Mononuclear cell (primary cell): ENCODE measurements at regions not wholly inside any gene's neighbourhood (a gene's known extent, or its start where the extent isn't known, plus 50 kb on each side); places are given as distances from the start of the nearest gene placed in this dataset.

Experiments used
- H3K27me3 ChIP-seq: 2 replicates; pipeline ENCODE4 v1.6.0; 2011; ENCODE audit warnings: low read length, control low read depth; ENCODE audit not compliant: insufficient read depth
- H3K4me1 ChIP-seq: 2 replicates; pipeline ENCODE4 v1.5.1; 2011; ENCODE audit warnings: mild to moderate bottlenecking, low read length, control low read depth; ENCODE audit not compliant: insufficient read depth
- H3K4me3 ChIP-seq: 2 replicates; pipeline ENCODE4 v1.5.1; 2011; ENCODE audit warnings: mild to moderate bottlenecking, low read length, moderate library complexity
- H3K9me3 ChIP-seq: 2 replicates; pipeline ENCODE4 v1.5.1; 2011; ENCODE audit warnings: low read depth, mild to moderate bottlenecking, control low read depth, low read length

GRCh38 chr5:67455970-67456369, 259.4 kb upstream of the CD180 start:
- Histone ChIP-seq H3K27me3 (no peaks in the 10 kb centered on the region), H3K4me1 (no peaks in the 10 kb centered on the region), H3K4me3 (no peak overlapping the region), H3K9me3 (no peaks in the 10 kb centered on the region)

- Histone ChIP-seq H3K4me3 (no peak overlapping the region), H3K4me1 (no peaks in the 10 kb centered on the region), H3K27me3 (no peaks in the 10 kb centered on the region), H3K9me3 (no peaks in the 10 kb centered on the region)
Measured at GRCh38 chr5:67454957-67455561, 258.5 kb upstream of the CD180 start.

GRCh38 chr5:67453111-67453905, 256.7 kb upstream of the CD180 start:
- no peaks in the 10 kb centered on the region for H3K27me3 ChIP-seq
- no peaks in the 10 kb centered on the region for H3K9me3 ChIP-seq
- H3K4me1 ChIP-seq = no peaks in the 10 kb centered on the region
- H3K4me3 ChIP-seq = no peak overlapping the region

GRCh38 chr5:67451640-67452279, 255.2 kb upstream of the CD180 start:
- no peaks in the 10 kb centered on the region for H3K9me3 ChIP-seq
- H3K27me3 ChIP-seq = no peaks in the 10 kb centered on the region
- H3K4me1 ChIP-seq = no peaks in the 10 kb centered on the region
- no peak overlapping the region for H3K4me3 ChIP-seq

- H3K4me1 ChIP-seq = no peaks in the 10 kb centered on the region
- no peak overlapping the region for H3K4me3 ChIP-seq
- H3K27me3 ChIP-seq = no peaks in the 10 kb centered on the region
- no peaks in the 10 kb centered on the region for H3K9me3 ChIP-seq
Measured at GRCh38 chr5:67447732-67448131, 251.1 kb upstream of the CD180 start.

- H3K27me3 ChIP-seq = no peaks in the 10 kb centered on the region
- no peak overlapping the region for H3K4me3 ChIP-seq
Measured at GRCh38 chr5:67437905-67438845, 241.6 kb upstream of the CD180 start.

GRCh38 chr5:67435032-67435431, 238.4 kb upstream of the CD180 start:
- Histone ChIP-seq H3K4me1 (no peaks in the 10 kb centered on the region), H3K9me3 (no peaks in the 10 kb centered on the region), H3K27me3 (no peaks in the 10 kb centered on the region), H3K4me3 (no peak overlapping the region)

More at GRCh38 chr5:67437905-67438845, 241.6 kb upstream of the CD180 start:
- Histone ChIP-seq H3K4me1 (no peaks in the 10 kb centered on the region), H3K9me3 (no peaks in the 10 kb centered on the region)

- Histone ChIP-seq H3K4me3 (no peak overlapping the region), H3K9me3 (no peaks in the 10 kb centered on the region), H3K4me1 (no peaks in the 10 kb centered on the region), H3K27me3 (no peaks in the 10 kb centered on the region)
Measured at GRCh38 chr5:67434466-67434865, 237.9 kb upstream of the CD180 start.

GRCh38 chr5:67432606-67433005, 236.0 kb upstream of the CD180 start:
- H3K9me3 ChIP-seq = no peaks in the 10 kb centered on the region
- no peaks in the 10 kb centered on the region for H3K27me3 ChIP-seq
- no peak overlapping the region for H3K4me3 ChIP-seq
- no peaks in the 10 kb centered on the region for H3K4me1 ChIP-seq

GRCh38 chr5:67431191-67431590, 234.6 kb upstream of the CD180 start:
- Histone ChIP-seq H3K4me1 (no peaks in the 10 kb centered on the region), H3K9me3 (no peaks in the 10 kb centered on the region), H3K27me3 (no peaks in the 10 kb centered on the region), H3K4me3 (no peak overlapping the region)

- Histone ChIP-seq H3K9me3 (no peaks in the 10 kb centered on the region), H3K4me3 (no peak overlapping the region), H3K27me3 (no peaks in the 10 kb centered on the region), H3K4me1 (no peaks in the 10 kb centered on the region)
Measured at GRCh38 chr5:67427850-67428298, 231.3 kb upstream of the CD180 start.

GRCh38 chr5:67426961-67427849, 230.6 kb upstream of the CD180 start:
- Histone ChIP-seq H3K27me3 (no peaks in the 10 kb centered on the region), H3K4me3 (no peak overlapping the region), H3K4me1 (no peaks in the 10 kb centered on the region), H3K9me3 (no peaks in the 10 kb centered on the region)

GRCh38 chr5:67425514-67425913, 228.9 kb upstream of the CD180 start:
- no peak overlapping the region for H3K4me3 ChIP-seq
- no peaks in the 10 kb centered on the region for H3K9me3 ChIP-seq
- no peaks in the 10 kb centered on the region for H3K27me3 ChIP-seq
- no peaks in the 10 kb centered on the region for H3K4me1 ChIP-seq

GRCh38 chr5:67417839-67418238, 221.2 kb upstream of the CD180 start:
- Histone ChIP-seq H3K9me3 (no peaks in the 10 kb centered on the region), H3K4me1 (no peaks in the 10 kb centered on the region), H3K4me3 (no peak overlapping the region), H3K27me3 (no peaks in the 10 kb centered on the region)
